WI38 (cell line): ENCODE measurements at regions not wholly inside any gene's neighbourhood (a gene's known extent, or its start where the extent isn't known, plus 50 kb on each side); places are given as distances from the start of the nearest gene placed in this dataset.

Experiments
- H3K4me3 ChIP-seq: 2 replicates; pipeline ENCODE4 v1.5.1; 2011; ENCODE audit warnings: low read depth, mild to moderate bottlenecking, control low read depth, low read length
- TF ChIP-seq, protein P1 (sequence below): IDR thresholded peaks from 2 replicates; pipeline ENCODE4 v1.5.1; 2012; ENCODE audit warnings: low read depth, mild to moderate bottlenecking, control low read depth, low read length

GRCh38 chr2:177056481-177056929, 156.1 kb upstream of the HNRNPA3 start:
- TF ChIP-seq, protein P1, sequence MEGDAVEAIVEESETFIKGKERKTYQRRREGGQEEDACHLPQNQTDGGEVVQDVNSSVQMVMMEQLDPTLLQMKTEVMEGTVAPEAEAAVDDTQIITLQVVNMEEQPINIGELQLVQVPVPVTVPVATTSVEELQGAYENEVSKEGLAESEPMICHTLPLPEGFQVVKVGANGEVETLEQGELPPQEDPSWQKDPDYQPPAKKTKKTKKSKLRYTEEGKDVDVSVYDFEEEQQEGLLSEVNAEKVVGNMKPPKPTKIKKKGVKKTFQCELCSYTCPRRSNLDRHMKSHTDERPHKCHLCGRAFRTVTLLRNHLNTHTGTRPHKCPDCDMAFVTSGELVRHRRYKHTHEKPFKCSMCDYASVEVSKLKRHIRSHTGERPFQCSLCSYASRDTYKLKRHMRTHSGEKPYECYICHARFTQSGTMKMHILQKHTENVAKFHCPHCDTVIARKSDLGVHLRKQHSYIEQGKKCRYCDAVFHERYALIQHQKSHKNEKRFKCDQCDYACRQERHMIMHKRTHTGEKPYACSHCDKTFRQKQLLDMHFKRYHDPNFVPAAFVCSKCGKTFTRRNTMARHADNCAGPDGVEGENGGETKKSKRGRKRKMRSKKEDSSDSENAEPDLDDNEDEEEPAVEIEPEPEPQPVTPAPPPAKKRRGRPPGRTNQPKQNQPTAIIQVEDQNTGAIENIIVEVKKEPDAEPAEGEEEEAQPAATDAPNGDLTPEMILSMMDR = no peak
- H3K4me3 ChIP-seq = no peak overlapping the region

DNA sequence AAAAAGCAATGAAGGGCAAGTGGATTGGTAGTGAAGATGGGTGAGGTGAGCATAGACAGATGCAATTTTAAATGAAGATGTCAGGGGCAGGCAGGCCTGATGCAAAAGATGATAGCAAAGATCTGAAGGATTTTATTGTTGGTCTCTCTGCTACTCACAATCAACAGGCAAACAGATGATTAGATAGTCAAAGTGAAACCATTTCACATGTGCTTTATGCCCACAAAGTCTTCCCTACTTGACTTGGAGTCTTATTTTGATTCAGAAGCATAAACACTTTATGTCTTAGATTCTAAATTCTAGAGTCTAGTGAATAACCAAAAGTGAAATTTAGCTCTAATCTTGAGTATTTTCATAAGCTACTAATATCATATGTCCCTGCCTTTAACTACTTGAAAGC, 153.8 kb upstream of the HNRNPA3 start:
- TF ChIP-seq, protein P1 = no peak
- no peak overlapping the region for H3K4me3 ChIP-seq

- TF ChIP-seq, protein P1 = no peak
- H3K4me3 ChIP-seq = no peak overlapping the region
Measured at GRCh38 chr2:177059293-177059692, 153.3 kb upstream of the HNRNPA3 start.

- TF ChIP-seq, protein P1 = no peak
- H3K4me3 ChIP-seq = no peak overlapping the region
Measured at GRCh38 chr2:177063331-177063730, 149.3 kb upstream of the HNRNPA3 start.

DNA sequence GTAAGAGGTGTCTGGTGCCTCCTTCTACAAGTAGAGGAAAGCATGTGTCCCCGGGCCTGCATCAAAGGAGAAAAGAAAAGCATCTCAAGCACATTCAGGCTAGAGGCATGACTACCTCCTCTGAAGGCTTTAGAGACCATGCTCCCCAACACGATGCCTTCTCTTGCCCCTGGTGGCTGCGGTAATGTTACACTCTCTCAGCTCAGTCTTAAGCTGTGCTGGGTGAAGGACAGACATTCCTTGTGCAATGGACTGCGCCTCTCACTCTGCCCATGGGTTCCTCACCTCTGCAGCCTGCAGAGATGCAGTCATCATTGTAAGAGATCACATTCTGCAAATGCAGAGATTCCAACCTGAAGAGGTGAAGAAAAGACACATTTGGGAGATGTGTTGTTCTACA, 148.2 kb upstream of the HNRNPA3 start:
- TF ChIP-seq, protein P1 = no peak
- H3K4me3 ChIP-seq = no peak overlapping the region

DNA sequence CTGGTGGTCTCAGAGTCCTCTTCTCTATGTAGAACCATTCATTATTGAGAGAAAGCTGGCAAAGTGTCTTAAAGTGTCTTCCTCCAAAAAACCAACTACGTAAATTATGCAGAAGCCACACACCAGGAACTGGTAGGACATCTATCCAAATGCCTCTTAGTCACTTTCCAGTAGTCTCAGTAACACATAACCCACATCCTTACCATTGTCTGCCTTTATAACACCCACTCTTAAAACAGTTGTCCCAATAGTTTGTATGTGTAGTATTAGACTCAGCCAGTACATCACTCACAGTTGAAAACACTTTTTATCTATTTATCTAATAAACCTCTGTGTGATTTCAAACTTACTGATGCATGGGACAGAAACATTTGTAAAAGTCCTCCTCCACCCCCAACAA, 143.6 kb upstream of the HNRNPA3 start:
- TF ChIP-seq, protein P1 = no peak
- no peak overlapping the region for H3K4me3 ChIP-seq

GRCh38 chr2:177072090-177072489, 140.5 kb upstream of the HNRNPA3 start:
- TF ChIP-seq, protein P1 = no peak
- H3K4me3 ChIP-seq = no peak overlapping the region
